EL (cell line): ENCODE measurements at regions not wholly inside any gene's neighbourhood (a gene's known extent, or its start where the extent isn't known, plus 50 kb on each side); places are given as distances from the start of the nearest gene placed in this dataset.
"Not testable (repeated sequence)": the region's sequence is repeated elsewhere in the genome, so short reads cannot be mapped to it uniquely, and the experiment has no call there.

Source experiments
- DNase-seq: peaks from one replicate; pipeline ENCODE4 v3.0.0-alpha.2; 2016

DNA sequence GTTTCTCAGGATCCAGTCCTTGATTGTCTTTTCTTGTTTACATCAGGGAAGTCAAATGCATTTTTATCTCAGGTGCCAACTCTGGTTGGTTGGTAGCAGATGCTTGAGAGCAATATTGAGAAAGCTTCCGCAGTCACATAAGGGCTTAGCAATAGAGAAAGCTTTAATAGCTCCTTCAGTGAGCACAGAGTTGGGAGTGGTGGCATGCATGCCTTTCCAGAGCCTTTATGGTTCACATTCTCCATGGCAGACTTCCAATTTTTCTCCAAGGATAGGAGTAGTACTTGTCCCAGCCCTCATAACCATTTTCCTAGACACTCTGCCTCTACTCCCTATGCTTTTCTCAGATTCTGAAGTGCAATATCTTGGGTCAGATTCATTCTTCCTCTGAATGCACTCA, 280.4 kb downstream of the AEBP2 start:
- DNase-seq, result no peak

DNA sequence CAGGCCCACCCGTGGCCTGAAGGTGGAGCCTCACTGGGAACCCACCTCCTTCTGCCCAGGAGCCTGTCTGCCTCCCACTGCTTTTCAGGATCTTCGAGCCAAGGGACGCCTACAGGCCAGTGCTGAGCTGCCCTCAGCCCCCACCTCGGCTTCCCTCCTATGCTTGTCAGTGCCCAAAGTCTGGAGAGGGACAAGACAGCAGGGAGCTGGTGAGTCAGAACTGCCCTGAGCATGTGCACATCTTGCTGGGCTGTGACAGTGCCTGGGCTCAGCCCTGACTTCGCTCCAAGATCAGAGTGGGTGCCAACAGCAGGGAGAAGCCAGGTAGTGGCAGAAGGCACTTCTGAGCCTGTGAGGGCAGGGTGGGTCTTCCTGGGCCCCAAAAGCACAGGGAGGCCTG, 286.8 kb downstream of the AEBP2 start:
- no peak for DNase-seq

DNA sequence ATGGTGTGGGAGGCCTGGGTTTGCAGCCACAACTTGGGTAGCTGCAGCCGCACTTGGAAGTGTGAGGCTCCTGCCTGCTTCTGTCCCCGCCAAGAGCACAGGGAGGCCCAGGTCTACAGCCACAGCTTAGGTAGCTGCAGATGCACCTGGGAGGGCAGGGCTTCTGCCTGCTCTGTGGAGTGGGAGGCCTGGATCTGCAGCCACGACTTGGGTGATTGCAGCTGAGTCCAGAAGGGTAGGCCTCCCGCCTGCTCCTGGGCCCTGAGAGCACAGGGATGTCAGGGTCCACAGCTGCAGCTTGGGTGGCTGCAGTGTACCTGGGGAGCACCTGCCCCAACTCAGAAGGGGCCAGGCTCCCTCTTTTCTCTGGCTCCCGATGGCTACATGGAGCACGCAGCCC, 287.3 kb downstream of the AEBP2 start:
- DNase-seq, result no peak

DNA sequence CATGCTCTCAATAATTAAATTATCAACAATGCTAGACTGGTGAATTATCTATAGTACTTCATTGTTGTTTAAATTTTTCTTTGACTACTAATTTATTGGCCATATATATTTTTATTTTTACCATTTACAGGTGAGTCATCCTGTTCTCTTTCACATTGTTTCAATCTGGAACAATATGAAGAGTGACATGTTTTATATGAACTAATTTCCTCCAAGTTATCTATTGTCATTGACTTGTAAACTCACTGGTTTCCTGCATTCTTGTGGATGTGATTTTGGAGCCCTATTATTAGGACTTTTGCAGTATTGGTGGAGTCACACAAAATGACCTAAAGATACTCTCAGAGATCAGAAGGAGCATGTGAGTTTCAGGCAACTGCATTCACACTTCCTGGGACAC, 297.7 kb downstream of the AEBP2 start:
- no peak for DNase-seq

DNA sequence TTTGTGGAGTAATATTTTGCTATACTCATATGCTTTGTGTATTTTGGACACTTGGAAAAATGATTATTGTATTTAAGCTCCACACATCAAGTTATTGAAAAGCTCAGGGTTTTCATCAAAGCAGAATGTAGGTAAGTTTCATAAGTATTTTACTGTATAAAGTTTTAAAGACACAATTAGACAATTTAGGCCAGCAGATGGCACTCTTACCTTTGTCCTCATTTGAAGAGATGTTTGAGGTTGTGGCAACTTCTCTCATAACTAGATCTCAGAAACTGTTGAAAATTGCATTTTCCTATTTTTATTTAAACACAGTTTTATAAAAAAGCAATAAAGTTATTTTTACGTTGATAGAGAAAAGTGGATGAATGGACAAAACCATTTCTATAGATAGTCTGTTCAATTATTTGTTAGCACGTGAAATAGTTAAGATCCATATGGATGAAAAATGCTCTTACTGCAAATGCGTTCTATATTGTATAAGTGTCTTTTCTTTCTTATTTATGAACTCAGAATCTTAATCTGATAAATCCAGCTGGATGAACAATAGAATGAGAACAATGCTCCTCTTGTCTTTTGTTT, 300.0 kb downstream of the AEBP2 start:
- DNase-seq, result peak; percentile 65

DNA sequence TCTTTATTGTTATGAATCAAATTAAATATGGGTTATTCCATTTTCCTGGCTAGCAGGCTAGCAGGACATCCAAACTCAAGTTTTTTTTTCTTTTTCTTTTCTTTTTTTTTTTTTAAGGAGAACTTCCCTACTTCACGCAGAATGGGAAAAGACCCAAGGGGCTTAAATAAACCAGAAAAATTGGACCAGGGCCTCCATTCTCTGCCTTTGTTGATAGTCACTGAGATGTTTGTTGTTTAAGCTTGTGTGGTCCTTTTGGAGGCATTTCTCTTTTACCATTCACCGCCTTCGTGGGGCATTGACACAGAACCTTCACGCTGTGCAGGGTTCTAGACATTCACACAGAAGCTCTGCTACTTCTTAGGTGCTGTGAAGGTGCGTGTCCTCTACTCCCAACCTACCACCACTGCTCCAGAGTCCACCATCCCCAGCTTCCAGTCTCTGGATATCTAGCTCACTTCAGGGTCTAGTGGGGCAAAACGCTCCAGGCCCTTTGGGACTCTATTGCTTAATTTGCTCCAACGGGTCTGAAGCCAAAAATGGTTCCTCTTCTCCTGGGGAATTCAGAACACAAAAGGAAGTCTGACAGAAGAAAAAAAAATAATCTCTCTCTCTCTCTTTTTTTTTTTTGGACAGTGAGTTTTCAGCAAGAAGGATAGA, 301.3 kb downstream of the AEBP2 start:
- DNase-seq, result no peak

DNA sequence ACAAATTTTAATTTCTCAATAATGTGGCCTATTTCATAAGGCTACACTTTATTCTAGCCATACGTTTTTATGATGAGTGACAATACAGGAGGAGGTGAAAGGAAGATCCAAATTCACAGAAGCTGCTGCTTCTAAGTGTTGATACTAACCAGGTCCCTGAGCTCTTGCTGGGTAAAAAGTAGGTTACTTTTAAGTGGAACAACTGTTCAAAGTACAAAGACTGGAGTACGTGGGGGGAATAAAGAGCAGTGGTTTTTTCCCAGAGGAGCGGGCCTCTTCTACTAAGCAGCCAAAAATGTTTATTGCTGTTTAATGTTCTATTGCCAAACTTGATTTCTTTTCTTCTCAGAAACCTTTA, 301.8 kb downstream of the AEBP2 start:
- no peak for DNase-seq

DNA sequence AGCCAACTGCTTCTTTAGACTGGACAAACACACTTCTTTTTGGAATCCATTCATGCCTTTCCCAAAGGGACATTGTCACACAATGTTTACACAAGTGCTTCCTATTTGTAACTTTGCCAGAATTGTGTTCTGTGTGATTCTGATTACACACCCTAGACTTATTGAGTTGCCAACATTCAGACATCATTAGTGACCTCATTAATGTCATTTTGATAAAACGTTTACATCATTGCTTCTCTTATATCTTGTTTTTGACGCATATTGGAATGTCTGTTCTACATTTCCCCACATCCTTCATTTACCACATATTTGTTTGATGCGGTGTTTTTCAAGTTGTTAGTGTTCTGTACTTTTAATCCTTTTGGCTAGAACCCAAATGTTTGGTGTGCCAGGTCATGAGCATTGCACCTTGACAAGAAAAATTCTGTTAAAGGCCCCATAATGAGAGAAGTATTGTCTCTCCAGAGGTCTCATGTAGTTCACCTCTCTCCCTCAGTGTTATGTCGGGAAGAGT, 305.5 kb downstream of the AEBP2 start:
- DNase-seq, result peak; percentile 19

DNA sequence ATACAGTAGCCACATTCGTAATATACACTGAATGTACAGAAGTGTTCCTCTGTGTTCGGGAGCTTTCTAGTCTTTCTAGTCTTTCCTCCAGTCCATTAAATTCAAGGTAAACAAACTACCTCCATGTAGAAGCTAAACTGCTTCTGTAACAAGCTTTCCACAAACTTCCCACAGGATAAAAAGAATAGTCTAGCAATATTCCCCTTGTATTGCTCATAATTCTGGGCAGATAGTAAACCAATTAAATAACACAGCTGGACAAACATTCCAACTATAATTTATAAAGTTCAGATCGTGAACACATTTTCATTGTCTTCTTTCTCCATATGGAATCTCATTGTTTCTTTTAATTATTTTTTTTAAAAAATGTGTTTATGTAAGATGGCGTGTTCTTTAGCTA, 307.2 kb downstream of the AEBP2 start:
- no peak for DNase-seq

DNA sequence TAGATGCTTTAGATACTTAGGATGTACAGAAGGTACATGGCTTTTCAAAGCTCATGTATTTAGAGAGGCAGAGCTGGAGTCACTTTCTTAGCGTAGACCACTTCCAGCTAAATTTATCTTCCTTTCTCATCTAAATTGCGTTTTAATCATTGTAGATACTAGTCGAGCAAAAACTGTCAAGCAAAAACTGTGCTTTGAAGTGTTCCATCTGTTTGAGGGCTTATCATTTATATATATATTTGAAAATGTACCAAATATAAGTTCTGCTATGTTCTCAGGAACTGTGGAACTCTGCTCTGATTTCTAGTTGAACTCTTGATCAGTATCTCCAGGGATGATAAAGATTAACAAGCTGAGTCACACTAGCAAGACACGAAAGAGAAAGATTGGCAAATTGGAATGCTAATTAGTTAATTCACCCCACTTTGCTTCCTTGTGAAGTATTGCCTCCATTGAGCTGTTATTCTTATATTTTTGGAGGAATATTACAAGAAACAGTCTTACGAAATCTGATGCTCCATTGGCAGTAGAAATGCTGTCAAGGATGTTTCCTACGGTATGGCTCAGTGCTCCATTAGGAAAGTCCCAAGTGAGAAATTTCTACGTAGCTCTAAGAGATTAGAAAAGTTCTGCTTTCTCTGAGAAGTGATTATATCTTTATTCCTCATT, 310.7 kb downstream of the AEBP2 start:
- no peak for DNase-seq

DNA sequence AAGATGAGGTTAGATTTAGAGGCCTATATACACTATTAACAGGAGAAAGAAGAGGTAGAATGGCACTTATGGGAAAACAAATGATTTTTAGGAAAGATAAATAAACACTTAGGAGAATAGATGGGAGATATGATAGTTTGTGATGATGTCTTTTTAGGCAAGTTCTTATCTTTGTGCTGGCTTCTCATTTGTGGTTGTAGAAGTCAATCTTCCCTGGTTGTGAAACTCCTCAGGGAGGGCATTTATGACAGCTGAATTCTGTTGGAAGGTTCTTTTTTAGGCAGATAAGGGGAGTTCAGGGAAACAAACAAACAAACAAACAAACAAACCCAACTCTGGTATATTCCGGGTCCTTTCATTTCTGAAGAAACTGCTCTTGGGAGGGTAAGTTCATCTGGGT, 311.8 kb downstream of the AEBP2 start:
- DNase-seq, result no peak

DNA sequence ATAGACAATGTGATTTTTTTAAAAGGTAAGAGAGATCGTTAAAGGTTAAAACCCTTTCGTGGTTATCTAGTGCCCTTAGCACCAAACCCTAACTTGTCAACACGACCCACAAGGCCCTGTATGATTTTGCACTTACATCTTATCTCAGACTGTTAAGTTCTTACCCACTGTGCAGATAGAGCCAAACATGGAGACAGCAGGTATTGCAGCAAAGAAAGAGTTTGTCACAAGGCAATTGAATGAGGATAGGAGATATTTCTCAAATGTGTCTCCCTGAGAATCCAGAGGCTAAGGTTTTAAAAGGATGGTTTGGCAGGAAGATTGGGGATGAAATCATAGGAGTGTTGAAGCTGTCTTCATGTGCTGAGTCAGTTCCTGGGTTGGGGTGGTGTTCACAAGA, 313.4 kb downstream of the AEBP2 start:
- DNase-seq, result no peak

DNA sequence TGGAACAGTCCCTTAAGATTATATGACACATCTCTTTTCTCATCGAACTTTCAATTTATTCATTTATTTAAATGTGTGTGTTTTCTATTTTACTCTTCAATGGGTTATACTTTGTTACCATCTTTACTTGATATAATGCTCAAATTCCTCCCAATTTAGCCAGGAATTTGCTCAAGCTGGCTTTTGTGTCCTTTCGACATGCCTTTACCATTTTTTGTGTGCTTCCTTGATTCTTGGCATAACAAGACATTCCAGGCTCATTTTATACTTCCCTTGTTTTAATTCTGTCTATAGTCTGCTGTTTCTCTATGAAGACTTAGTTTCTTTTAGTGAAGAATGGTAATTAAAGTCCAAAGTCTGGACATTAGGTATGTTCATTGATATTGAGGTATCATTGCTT, 315.8 kb downstream of the AEBP2 start:
- no peak for DNase-seq

DNA sequence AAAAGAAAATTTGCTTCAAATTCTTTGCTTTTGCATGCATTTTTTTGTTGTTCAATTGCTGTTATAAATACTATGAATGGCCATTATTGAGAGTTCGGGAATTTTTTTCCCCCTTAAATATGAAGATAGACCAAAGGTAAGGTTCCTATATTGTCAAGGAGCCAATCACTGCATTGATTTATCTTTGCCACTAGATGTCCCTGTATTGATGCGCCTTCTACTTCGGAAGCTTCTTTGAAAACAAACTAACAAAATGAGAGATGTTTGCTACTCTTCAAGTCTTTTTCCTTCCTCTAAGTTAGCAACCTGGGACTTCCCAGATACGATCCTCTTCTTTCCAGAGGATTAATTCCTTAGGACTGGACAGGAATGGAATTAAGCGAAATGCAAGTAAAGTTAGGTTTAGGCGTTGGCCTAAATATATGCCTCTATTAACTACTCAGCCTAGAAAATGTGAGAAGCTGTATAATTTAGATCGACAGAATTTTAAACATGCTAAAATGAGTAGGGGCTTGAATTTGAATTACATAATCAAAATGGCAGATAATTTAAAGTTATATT, 318.1 kb downstream of the AEBP2 start:
- peak; percentile 48 for DNase-seq

DNA sequence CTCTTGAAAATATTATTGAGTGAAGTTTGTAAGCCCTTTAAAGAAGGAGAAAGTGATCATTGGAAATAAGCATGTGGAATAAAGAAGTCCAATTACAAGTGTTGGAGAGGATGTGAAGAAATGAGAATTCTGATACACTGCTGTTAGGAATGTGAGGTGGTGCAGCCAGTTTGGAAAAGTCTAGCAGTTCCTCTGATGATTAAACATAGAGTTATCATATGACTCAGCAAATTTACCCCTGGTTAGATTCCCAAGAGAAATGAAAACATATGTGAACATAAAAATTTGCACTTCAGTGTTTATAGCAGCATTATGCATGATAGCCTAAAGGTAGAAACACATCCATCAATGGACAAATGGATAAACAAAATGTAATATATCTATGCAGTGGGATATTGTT, 319.9 kb downstream of the AEBP2 start:
- DNase-seq, result peak; percentile 83

DNA sequence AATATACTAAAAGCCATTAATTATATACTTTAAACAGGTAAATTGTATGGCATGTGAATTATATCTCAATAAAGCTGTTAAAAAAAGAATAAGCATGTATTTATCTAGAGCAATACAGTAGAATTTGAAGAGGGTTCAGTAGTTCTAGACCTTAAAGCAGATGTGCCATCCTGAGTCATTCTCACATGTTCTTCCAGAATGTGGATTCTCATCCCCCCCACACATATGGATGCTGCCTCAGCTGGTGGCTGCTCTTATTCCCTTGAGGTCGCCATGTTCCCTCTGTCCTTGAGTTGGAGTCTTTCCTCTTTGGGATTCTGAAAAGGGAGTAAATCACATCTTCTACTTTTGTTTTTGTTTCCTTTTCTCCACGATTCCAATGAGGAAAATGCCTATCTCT, 321.3 kb downstream of the AEBP2 start:
- DNase-seq, result no peak

DNA sequence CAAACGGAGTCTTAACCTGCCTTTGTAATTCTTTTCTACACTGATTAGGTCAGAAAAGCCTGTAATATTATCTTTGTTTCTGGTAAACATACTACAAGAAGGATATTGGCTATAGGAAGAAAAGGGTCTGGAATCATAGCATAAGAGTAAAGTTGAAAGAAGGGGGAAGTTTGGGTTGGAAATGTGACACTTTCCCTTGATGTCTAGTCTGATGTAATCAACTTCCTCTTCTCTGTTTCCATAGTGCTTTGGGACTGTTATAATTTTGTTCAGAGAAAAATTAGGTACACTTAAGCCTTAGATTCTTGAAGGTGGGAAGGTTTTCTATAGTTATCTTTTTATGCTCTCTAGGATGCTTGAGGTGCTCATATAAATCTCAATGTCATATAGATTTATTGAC, 322.2 kb downstream of the AEBP2 start:
- no peak for DNase-seq

DNA sequence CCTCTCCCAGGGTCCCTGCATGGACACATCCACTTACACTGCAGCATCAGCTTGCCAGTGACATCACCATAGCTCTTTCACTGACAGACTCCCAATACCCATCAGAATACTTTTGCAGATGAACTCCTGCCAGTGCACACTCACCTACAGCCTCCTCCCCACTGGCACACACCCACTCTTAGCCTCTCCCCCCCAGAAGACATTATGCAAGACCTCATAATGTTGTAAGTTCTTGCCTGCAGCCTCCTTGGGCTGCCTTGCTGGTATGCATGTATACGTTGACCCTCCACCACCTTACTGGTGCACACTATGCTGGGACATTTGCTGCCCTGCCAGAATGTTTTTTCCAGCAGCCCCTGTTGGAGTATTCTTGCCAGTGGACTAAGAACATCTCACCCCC, 324.2 kb downstream of the AEBP2 start:
- no peak for DNase-seq

DNA sequence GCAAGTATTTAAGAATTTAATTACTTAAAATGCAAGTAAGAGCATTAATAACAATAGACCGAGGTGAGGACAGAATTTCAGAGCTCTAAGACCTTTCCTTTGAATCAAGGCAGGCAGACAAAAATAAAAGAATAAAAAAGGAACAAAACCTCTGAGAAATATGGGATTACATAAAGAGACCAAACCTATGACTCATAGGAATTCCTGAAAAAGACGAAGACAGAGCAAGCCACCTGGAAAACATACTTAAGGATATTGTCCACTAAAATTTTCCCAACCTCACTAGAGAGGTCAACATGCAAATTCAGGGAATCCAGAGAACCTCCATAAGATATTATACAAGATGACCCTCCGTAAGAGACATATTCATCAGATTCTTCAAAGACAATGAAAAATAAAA, 325.1 kb downstream of the AEBP2 start:
- DNase-seq, result peak; percentile 13

DNA sequence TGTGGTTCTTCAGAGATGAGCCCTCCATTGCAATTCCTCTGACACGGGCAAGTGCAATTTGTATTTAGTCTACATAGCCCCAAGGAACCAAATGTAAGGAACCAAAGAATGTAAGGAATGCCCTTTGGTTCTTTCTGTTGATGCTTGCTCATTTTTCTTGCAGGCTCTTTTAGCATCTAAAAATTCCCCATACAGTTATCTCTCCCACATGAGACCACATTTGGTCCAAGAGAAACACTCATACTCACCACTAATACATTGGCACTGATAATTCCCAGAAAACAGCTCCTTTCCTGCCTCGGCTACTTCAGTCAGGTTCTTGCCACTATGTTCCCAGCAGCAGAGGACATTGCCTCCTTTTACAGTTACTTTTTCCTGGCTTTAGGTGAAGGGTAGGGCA, 332.6 kb downstream of the AEBP2 start:
- DNase-seq, result peak; percentile 89

DNA sequence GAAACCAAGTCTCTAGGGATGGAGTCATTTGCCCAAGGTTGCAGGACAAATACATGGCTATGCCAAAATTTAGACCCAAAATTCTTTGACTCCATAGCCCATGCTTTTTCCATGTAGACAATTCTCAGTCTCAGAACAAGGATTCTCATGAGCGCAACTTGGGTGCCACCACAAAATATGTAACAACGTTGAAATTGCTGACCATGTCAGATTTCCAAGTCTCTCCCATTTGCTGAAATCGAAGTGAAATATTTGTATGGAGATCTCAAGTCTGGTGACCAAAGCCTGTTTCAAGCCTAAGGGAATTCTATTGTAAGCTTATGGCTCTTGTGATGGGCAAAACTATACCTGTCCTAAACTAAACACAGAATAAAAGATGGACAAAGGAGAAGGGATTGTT, 333.5 kb downstream of the AEBP2 start:
- DNase-seq, result no peak

DNA sequence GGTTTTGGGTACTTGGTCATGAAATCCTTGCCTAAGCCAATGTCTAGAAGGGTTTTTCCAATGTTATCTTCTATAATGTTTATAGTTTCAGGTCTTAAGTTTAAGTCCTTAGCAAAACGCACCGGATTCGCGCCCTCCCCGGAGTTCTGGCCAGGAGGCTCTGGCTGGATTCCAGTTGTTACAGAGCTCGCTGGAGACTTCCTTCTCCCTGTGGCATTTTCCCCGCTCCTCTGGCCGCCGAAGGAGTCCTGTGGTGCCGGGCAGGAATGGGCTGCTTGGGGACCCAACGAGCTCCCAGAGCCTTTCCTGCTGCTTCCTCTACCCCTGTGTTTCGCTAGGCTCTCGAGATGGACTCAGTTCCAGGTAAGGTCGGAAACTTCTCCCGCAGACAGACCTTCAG, 335.9 kb downstream of the AEBP2 start:
- DNase-seq, result no peak

DNA sequence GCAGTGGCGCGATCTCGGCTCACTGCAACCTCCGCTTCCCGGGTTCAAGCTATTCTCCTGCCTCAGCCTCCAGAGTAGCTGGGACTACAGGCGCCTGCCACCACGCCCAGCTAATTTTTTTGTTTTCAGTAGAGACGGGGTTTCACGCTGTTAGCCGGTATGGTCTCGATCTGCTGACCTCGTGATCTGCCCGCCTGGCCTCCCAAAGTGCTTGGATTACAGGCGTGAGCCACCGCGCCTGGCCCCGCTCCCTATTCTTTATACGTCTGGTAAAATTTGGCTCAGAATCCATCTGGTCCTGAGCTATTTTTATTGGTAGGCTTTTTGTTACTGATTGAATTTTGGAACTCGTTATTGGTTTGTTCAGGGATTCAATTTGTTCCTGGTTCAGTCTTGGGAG, 336.7 kb downstream of the AEBP2 start:
- not testable (repeated sequence) for DNase-seq

DNA sequence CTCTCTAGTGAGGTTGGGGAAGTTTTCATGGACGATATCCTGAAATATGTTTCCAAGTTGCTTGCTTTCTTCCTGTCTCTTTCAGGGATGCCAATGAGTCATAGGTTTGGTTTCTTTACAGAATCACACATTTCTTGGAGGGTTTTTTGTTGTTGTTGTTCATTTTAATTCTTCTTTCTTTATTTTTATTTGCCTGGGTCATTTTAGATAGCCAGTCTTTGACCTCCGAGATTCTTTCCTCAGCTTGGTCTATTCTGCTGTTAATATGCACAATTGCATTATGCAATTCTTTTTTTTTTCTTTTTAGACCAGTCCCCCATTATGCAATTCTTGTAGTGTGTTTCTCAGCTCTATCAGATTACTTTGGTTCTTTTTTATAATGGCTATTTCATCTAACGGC, 338.9 kb downstream of the AEBP2 start:
- peak; percentile 50 for DNase-seq
